Muscle layer of duodenum (tissue), 2 donors: ENCODE measurements at regions not wholly inside any gene's neighbourhood (a gene's known extent, or its start where the extent isn't known, plus 50 kb on each side); places are given as distances from the start of the nearest gene placed in this dataset.

Experiments used
- H3K27ac ChIP-seq: one replicate; pipeline ENCODE4 v1.7.0; 2013; ENCODE audit warnings: mild to moderate bottlenecking, low read length
- H3K27me3 ChIP-seq: one replicate; pipeline ENCODE4 v1.7.0; 2013; ENCODE audit warnings: low read depth, mild to moderate bottlenecking, control low read depth, low read length
- H3K36me3 ChIP-seq, 2 donors: one replicate each; pipeline ENCODE4 v1.7.0; 2013; ENCODE audit warnings: low read length in 2 of 2, control low read depth in 1 of 2, mild to moderate bottlenecking in 1 of 2; ENCODE audit not compliant: insufficient read depth in 2 of 2, control insufficient read depth in 1 of 2
- H3K4me1 ChIP-seq, 2 donors: one replicate each; pipeline ENCODE4 v1.7.0; 2013; ENCODE audit warnings: low read length in 2 of 2, mild to moderate bottlenecking in 2 of 2, control low read depth in 1 of 2, moderate library complexity in 1 of 2; ENCODE audit not compliant: insufficient read depth in 2 of 2, control insufficient read depth in 1 of 2
- H3K4me3 ChIP-seq, 2 donors: one replicate each; pipeline ENCODE4 v1.7.0; 2013; ENCODE audit warnings: low read length in 2 of 2, low read depth in 1 of 2, mild to moderate bottlenecking in 1 of 2
- H3K9me3 ChIP-seq, 2 donors: one replicate each; pipeline ENCODE4 v1.7.0; 2013; ENCODE audit warnings: low read length in 2 of 2, control low read depth in 1 of 2, mild to moderate bottlenecking in 1 of 2; ENCODE audit not compliant: control insufficient read depth in 1 of 2
- donor health status: healthy.

- Histone ChIP-seq H3K4me1 (no peaks in the 10 kb centered on the region), H3K27ac (no peak overlapping the region), H3K4me3 (no peak overlapping the region), H3K36me3 (no peaks in the 10 kb centered on the region), H3K27me3 (no peaks in the 10 kb centered on the region), H3K9me3 (no peaks in the 10 kb centered on the region)
Observed at GRCh38 chr9:84079994-84080393, 99.4 kb downstream of the RMI1 start.

GRCh38 chr9:84101964-84102632 is 121.5 kb downstream of the RMI1 start:
- Histone ChIP-seq H3K4me3 (peak overlapping the region in 1 of 2 donors; percentile 16), H3K4me1 (no peaks in the 10 kb centered on the region), H3K27ac (no peak overlapping the region), H3K27me3 (peaks cover 8% of the 10 kb centered on the region), H3K9me3 (no peaks in the 10 kb centered on the region), H3K36me3 (no peaks in the 10 kb centered on the region)

- no peaks in the 10 kb centered on the region for H3K36me3 ChIP-seq
- no peaks in the 10 kb centered on the region for H3K9me3 ChIP-seq
- no peak overlapping the region for H3K27ac ChIP-seq
- no peaks in the 10 kb centered on the region for H3K4me1 ChIP-seq
- peaks cover 8% of the 10 kb centered on the region for H3K27me3 ChIP-seq
- no peak overlapping the region for H3K4me3 ChIP-seq
Observed at GRCh38 chr9:84103651-84104377, 123.2 kb downstream of the RMI1 start.

GRCh38 chr9:84107081-84107480 is 126.5 kb downstream of the RMI1 start:
- Histone ChIP-seq H3K27me3 (peaks cover 5% of the 10 kb centered on the region), H3K4me1 (no peaks in the 10 kb centered on the region), H3K4me3 (no peak overlapping the region), H3K27ac (no peak overlapping the region), H3K9me3 (no peaks in the 10 kb centered on the region), H3K36me3 (no peaks in the 10 kb centered on the region)

GRCh38 chr9:84107995-84108394 is 127.4 kb downstream of the RMI1 start:
- no peak overlapping the region for H3K27ac ChIP-seq
- H3K9me3 ChIP-seq = no peaks in the 10 kb centered on the region
- H3K36me3 ChIP-seq = no peaks in the 10 kb centered on the region
- no peak overlapping the region for H3K4me3 ChIP-seq
- H3K27me3 ChIP-seq = peaks cover 2% of the 10 kb centered on the region
- no peaks in the 10 kb centered on the region for H3K4me1 ChIP-seq

- H3K27me3 ChIP-seq = no peaks in the 10 kb centered on the region
- H3K27ac ChIP-seq = no peak overlapping the region
- no peaks in the 10 kb centered on the region for H3K36me3 ChIP-seq
- no peak overlapping the region for H3K4me3 ChIP-seq
- H3K4me1 ChIP-seq = no peaks in the 10 kb centered on the region
- no peaks in the 10 kb centered on the region for H3K9me3 ChIP-seq
Observed at GRCh38 chr9:84111726-84112125, 131.1 kb downstream of the RMI1 start.

- no peaks in the 10 kb centered on the region for H3K36me3 ChIP-seq
- no peak overlapping the region for H3K4me3 ChIP-seq
- H3K27ac ChIP-seq = no peak overlapping the region
- H3K9me3 ChIP-seq = no peaks in the 10 kb centered on the region
- no peaks in the 10 kb centered on the region for H3K27me3 ChIP-seq
- H3K4me1 ChIP-seq = peaks cover 0 to 6% of the 10 kb centered on the region in 2 donors
Observed at GRCh38 chr9:84121991-84122523, 141.5 kb downstream of the RMI1 start.

- no peak overlapping the region for H3K4me3 ChIP-seq
- no peaks in the 10 kb centered on the region for H3K9me3 ChIP-seq
- no peaks in the 10 kb centered on the region for H3K36me3 ChIP-seq
- no peaks in the 10 kb centered on the region for H3K27me3 ChIP-seq
- H3K4me1 ChIP-seq = peaks cover 0 to 6% of the 10 kb centered on the region in 2 donors
- no peak overlapping the region for H3K27ac ChIP-seq
Observed at GRCh38 chr9:84122572-84122971, 142.0 kb downstream of the RMI1 start.

GRCh38 chr9:84123648-84124406 is 143.2 kb downstream of the RMI1 start:
- no peaks in the 10 kb centered on the region for H3K9me3 ChIP-seq
- H3K36me3 ChIP-seq = no peaks in the 10 kb centered on the region
- no peak overlapping the region for H3K27ac ChIP-seq
- H3K27me3 ChIP-seq = no peaks in the 10 kb centered on the region
- peaks cover 0 to 6% of the 10 kb centered on the region in 2 donors for H3K4me1 ChIP-seq
- no peak overlapping the region for H3K4me3 ChIP-seq

- Histone ChIP-seq H3K4me1 (peaks cover 0 to 6% of the 10 kb centered on the region in 2 donors), H3K36me3 (no peaks in the 10 kb centered on the region), H3K27me3 (no peaks in the 10 kb centered on the region), H3K4me3 (no peak overlapping the region), H3K9me3 (no peaks in the 10 kb centered on the region), H3K27ac (no peak overlapping the region)
Observed at GRCh38 chr9:84125046-84125445, 144.4 kb downstream of the RMI1 start.

- Histone ChIP-seq H3K27ac (no peak overlapping the region), H3K36me3 (no peaks in the 10 kb centered on the region), H3K27me3 (no peaks in the 10 kb centered on the region)
Observed at GRCh38 chr9:84129529-84129928, 148.9 kb downstream of the RMI1 start.

More at GRCh38 chr9:84129529-84129928, 148.9 kb downstream of the RMI1 start:
- Histone ChIP-seq H3K9me3 (no peaks in the 10 kb centered on the region), H3K4me1 (no peaks in the 10 kb centered on the region), H3K4me3 (no peak overlapping the region)
